Hepatocyte (in vitro differentiated cells): ENCODE measurements at regions not wholly inside any gene's neighbourhood (a gene's known extent, or its start where the extent isn't known, plus 50 kb on each side); places are given as distances from the start of the nearest gene placed in this dataset.

Experiments
- CTCF ChIP-seq: fragments of 200-600 bp; sonication (generic); IDR thresholded peaks from 2 replicates; pipeline ENCODE4 v1.5.1; 2016; ENCODE audit warnings: antibody characterized with exemption, mild to moderate bottlenecking; ENCODE audit not compliant: poor library complexity
- EZH2 ChIP-seq: fragments of 200-600 bp; sonication (generic); IDR thresholded peaks from 2 replicates; pipeline ENCODE4 v1.6.1; 2016; ENCODE audit warnings: antibody characterized with exemption, mild to moderate bottlenecking, borderline replicate concordance
- EZH2phosphoT487 ChIP-seq: fragments of 200-600 bp; sonication (generic); IDR thresholded peaks from one replicate; pipeline ENCODE4 v1.6.1; 2018; ENCODE audit warnings: antibody characterized with exemption, mild to moderate bottlenecking, low read depth, moderate library complexity; ENCODE audit not compliant: unreplicated experiment, severe bottlenecking

- TF ChIP-seq EZH2phosphoT487 = no peak
- no peak for TF ChIP-seq CTCF
- TF ChIP-seq EZH2 = no peak
These were observed 284.8 kb downstream of the RBM26 start for GRCh38 chr13:79121286-79121685.
